ENCODE measurements at regions not wholly inside any gene's neighbourhood (a gene's known extent, or its start where the extent isn't known, plus 50 kb on each side); places are given as distances from the start of the nearest gene placed in this dataset.

GRCh38 chr1:24261977-24262376, 57.2 kb upstream of the GRHL3 start:
- Histone ChIP-seq H3K27me3 (replicated peaks; ENCODE audit: insufficient read depth) (no peaks in the 10 kb centered on the region; the same call in 1 of the 2 replicates), H3F3A (ENCODE audit: insufficient read depth) (peaks cover 25% of the 10 kb centered on the region), H3K9me2 (ENCODE audit: insufficient read depth) (no peaks in the 10 kb centered on the region), H4K20me1 (ENCODE audit: insufficient read depth) (no peaks in the 10 kb centered on the region), H3K79me2 (ENCODE audit: insufficient read depth) (no peaks in the 10 kb centered on the region), H3K4me3 (no peak overlapping the region), H3K9me3 (ENCODE audit: low read depth) (no peaks in the 10 kb centered on the region), H3K27ac (no peak overlapping the region), H2AFZ (no peak overlapping the region), H3K36me3 (ENCODE audit: low read depth) (no peaks in the 10 kb centered on the region), H3K9ac (no peak overlapping the region), H3K4me2 (ENCODE audit: unreplicated experiment) (no peak overlapping the region), H3K4me1 (ENCODE audit: insufficient read depth) (peaks cover 3% of the 10 kb centered on the region)
- DNase-seq, result no peak
- WGBS, 2 experiments (ENCODE audit: low coverage in 1 of 2, low lambda C conversion rate in 2 of 2, missing lambda C conversion rate in 2 of 2), result 80 to 92% methylated on average over 5 of the region's 5 CpGs
- in situ Hi-C loops (cut with MboI), result no loop called here
- TF ChIP-seq EZH2 (IDR thresholded peaks at IDR 0.05; ENCODE audit: insufficient read depth, poor library complexity, severe bottlenecking) (no peak), EZH2phosphoT487 (IDR thresholded peaks at IDR 0.05; ENCODE audit: insufficient read depth, low read depth) (no peak)

- Histone ChIP-seq H3F3A (ENCODE audit: insufficient read depth) (peaks cover 4% of the 10 kb centered on the region; the same call in 1 of the 2 replicates), H3K27me3 (replicated peaks; ENCODE audit: insufficient read depth) (no peaks in the 10 kb centered on the region; the same call in 1 of the 2 replicates), H3K4me2 (ENCODE audit: unreplicated experiment) (no peak overlapping the region), H2AFZ (no peak overlapping the region), H3K36me3 (ENCODE audit: low read depth) (no peaks in the 10 kb centered on the region), H3K4me1 (ENCODE audit: insufficient read depth) (no peaks in the 10 kb centered on the region), H3K79me2 (ENCODE audit: insufficient read depth) (no peaks in the 10 kb centered on the region), H3K9me2 (ENCODE audit: insufficient read depth) (no peaks in the 10 kb centered on the region), H3K4me3 (no peak overlapping the region), H3K27ac (no peak overlapping the region), H4K20me1 (ENCODE audit: insufficient read depth) (no peaks in the 10 kb centered on the region), H3K9ac (no peak overlapping the region), H3K9me3 (ENCODE audit: low read depth) (no peaks in the 10 kb centered on the region)
- no peak for TF ChIP-seq EZH2 (IDR thresholded peaks at IDR 0.05; ENCODE audit: insufficient read depth, poor library complexity, severe bottlenecking)
- TF ChIP-seq EZH2phosphoT487 (IDR thresholded peaks at IDR 0.05; ENCODE audit: insufficient read depth, low read depth), result no peak
- DNase-seq, result no peak
- in situ Hi-C loops (cut with MboI), result no loop called here
- 78 to 79% methylated on average over 16 of the region's 16 CpGs for WGBS, 2 experiments (ENCODE audit: low coverage in 1 of 2, low lambda C conversion rate in 2 of 2, missing lambda C conversion rate in 2 of 2)
These were observed 60.3 kb upstream of the GRHL3 start for GRCh38 chr1:24258735-24259424.

DNA sequence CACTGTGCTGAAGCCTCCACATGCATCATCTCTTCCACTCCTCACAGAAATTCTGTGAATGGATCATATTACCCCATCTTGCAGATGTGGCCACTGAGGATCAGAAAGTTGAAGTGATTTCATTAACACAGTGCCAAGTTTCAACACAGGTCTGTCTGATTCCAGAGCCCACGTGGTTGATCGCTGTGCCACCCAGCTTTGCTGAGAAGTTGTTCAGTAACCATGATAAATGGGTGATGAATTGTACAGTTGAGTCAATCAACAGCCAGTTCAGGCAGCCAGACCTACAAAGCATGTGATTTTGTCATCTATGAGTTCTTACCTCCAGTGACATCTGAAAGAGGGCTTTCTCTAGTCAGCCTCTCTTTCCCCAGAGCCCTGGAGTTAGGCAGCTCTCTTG, 61.8 kb upstream of the GRHL3 start:
- no peaks in the 10 kb centered on the region for H3K36me3 ChIP-seq (ENCODE audit: low read depth)
- H3K4me1 ChIP-seq (ENCODE audit: insufficient read depth), result no peaks in the 10 kb centered on the region
- no peak for DNase-seq
- H3K9me3 ChIP-seq (ENCODE audit: low read depth), result no peaks in the 10 kb centered on the region
- H3K9ac ChIP-seq, result no peak overlapping the region
- H3K9me2 ChIP-seq (ENCODE audit: insufficient read depth), result no peaks in the 10 kb centered on the region
- H2AFZ ChIP-seq, result no peak overlapping the region
- 51 to 56% methylated on average over 2 of the region's 2 CpGs for WGBS, 2 experiments (ENCODE audit: low coverage in 1 of 2, low lambda C conversion rate in 2 of 2, missing lambda C conversion rate in 2 of 2)
- TF ChIP-seq EZH2 (IDR thresholded peaks at IDR 0.05; ENCODE audit: insufficient read depth, poor library complexity, severe bottlenecking) (no peak), EZH2phosphoT487 (IDR thresholded peaks at IDR 0.05; ENCODE audit: insufficient read depth, low read depth) (no peak)
- no peaks in the 10 kb centered on the region for H3K79me2 ChIP-seq (ENCODE audit: insufficient read depth)
- no peaks in the 10 kb centered on the region for H3F3A ChIP-seq (ENCODE audit: insufficient read depth)
- in situ Hi-C loops (cut with MboI), result no loop called here
- no peaks in the 10 kb centered on the region; the same call in 1 of the 2 replicates for H3K27me3 ChIP-seq (replicated peaks; ENCODE audit: insufficient read depth)
- H3K27ac ChIP-seq, result no peak overlapping the region
- H4K20me1 ChIP-seq (ENCODE audit: insufficient read depth), result no peaks in the 10 kb centered on the region
- H3K4me3 ChIP-seq, result no peak overlapping the region
- H3K4me2 ChIP-seq (ENCODE audit: unreplicated experiment), result no peak overlapping the region

- Histone ChIP-seq H3K79me2 (ENCODE audit: insufficient read depth) (no peaks in the 10 kb centered on the region), H3K9me3 (ENCODE audit: low read depth) (no peaks in the 10 kb centered on the region), H3F3A (ENCODE audit: insufficient read depth) (no peaks in the 10 kb centered on the region), H3K9ac (no peak overlapping the region), H3K36me3 (ENCODE audit: low read depth) (no peaks in the 10 kb centered on the region), H3K9me2 (ENCODE audit: insufficient read depth) (no peaks in the 10 kb centered on the region), H3K4me2 (ENCODE audit: unreplicated experiment) (no peak overlapping the region), H3K27me3 (replicated peaks; ENCODE audit: insufficient read depth) (no peaks in the 10 kb centered on the region; the same call in 1 of the 2 replicates), H2AFZ (no peak overlapping the region), H3K4me1 (ENCODE audit: insufficient read depth) (no peaks in the 10 kb centered on the region), H3K27ac (no peak overlapping the region), H3K4me3 (no peak overlapping the region), H4K20me1 (ENCODE audit: insufficient read depth) (no peaks in the 10 kb centered on the region)
- WGBS, 2 experiments (ENCODE audit: low coverage in 1 of 2, low lambda C conversion rate in 2 of 2, missing lambda C conversion rate in 2 of 2), result 39 to 40% methylated on average over 2 of the region's 2 CpGs
- DNase-seq, result no peak
- TF ChIP-seq EZH2phosphoT487 (IDR thresholded peaks at IDR 0.05; ENCODE audit: insufficient read depth, low read depth), result no peak
- TF ChIP-seq EZH2 (IDR thresholded peaks at IDR 0.05; ENCODE audit: insufficient read depth, poor library complexity, severe bottlenecking), result no peak
- in situ Hi-C loops (cut with MboI), result no loop called here
These were observed 62.5 kb upstream of the GRHL3 start for GRCh38 chr1:24256687-24257086.
